NCI-H510A (cell line): ENCODE measurements at regions not wholly inside any gene's neighbourhood (a gene's known extent, or its start where the extent isn't known, plus 50 kb on each side); places are given as distances from the start of the nearest gene placed in this dataset.
"Not testable (repeated sequence)": the region's sequence is repeated elsewhere in the genome, so short reads cannot be mapped to it uniquely, and the experiment has no call there.

Experiments used
- DNase-seq: peaks from one replicate; lab custom pipeline; 2025; lab: John Stamatoyannopoulos, UW

DNA sequence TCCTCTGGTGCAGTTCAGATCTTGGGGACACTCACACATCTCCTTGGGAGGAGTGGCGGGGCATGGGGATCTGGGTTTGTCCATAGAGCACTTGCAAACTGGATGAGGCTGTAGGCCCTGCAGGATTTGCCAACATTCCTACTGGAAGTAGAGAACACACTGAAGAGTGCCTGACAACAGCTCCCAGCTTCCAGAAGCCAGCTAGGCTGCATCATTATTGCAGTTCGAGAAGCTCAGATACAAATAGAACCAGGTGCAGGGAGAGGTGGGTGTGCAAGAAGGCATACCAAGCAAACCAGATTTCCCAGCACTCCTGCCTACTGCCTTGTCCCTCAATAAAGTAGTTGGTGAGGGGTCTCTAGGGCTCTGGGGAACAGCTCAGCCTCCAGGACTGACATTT, 52.5 kb downstream of the RHOB start:
- DNase-seq, result no peak

DNA sequence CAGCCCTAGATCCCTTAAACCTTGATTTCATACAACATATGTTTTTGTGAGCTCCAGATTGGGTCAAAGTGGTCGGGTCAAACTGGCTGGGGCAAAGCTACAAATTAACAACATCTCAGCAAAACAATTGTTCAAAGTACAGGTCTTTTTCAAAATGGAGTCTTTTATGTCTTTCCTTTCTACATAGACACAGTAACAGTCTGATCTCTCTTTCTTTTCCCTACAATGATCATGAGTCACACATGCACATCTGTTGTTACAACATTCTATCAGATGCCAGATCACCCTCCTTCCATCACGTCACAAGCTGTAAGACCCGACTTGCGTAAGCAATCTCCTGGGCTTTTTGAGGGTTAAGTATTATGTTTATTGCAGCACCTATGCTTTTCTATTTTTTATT, 55.1 kb downstream of the RHOB start:
- DNase-seq, result no peak

GRCh38 chr2:20502496-20502895, 55.6 kb downstream of the RHOB start:
- DNase-seq, result not testable (repeated sequence)

- DNase-seq, result no peak
Measured at GRCh38 chr2:20504174-20504573, 57.3 kb downstream of the RHOB start.

GRCh38 chr2:20506201-20506685, 59.4 kb downstream of the RHOB start:
- DNase-seq, result no peak

- peak; percentile 8 for DNase-seq
Measured at GRCh38 chr2:20507166-20507692, 60.4 kb downstream of the RHOB start.

DNA sequence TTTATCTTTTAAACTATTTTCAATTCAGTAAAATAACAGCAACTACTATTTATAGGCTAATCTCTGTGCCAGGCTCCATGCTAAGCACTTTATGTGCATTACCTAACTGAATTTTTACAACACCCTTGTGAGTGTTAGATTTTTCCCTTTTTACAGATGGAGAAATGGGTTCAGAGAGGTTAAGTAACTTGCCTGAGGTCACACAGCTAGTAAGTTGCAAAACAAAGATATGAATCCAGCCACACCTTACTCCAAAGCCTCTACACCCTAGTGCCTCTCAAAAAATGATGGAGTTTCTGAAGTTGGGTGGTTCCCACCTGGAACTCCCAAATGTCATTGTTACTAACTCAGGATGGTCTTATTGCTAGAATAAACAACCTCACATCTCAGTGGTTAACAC, 60.8 kb downstream of the RHOB start:
- DNase-seq, result no peak

GRCh38 chr2:20509301-20509769, 62.5 kb downstream of the RHOB start:
- no peak for DNase-seq

DNA sequence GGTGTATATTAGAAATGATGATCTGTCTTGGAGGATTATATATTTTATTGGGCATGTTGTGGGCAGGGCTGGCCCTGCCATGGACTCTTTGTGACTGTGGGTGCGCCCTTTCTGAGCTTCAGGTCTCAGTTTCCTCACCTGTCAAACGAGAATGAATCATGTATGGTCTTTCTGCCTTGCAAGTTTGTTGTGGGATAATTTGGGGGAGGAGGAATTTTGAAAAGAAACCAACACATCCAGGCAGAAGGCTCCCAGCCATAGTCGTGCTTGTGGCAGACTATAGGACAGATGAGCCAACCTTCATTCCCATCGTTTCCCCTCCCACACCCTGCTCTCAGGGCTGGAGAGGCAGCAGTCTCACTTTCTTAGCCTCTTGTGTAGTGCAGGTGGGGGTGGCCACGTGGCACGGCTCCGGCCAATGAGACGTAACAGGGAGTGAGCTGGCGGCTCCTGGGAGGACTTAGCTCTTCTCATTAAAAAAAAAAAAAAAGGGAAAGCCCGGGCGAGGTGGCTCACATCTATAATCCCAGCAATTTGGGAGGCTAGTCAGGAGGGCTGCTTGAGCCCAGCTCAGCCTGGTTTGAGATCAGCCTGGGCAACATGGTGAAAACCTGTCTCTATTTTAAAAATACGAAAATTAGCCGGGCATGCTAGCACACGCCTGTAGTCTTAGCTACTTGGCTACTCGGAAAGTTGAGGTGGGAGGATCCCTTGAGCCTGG, 63.1 kb downstream of the RHOB start:
- peak; percentile 92 for DNase-seq

GRCh38 chr2:20511130-20511529, 64.3 kb downstream of the RHOB start:
- no peak for DNase-seq

- no peak for DNase-seq
Measured at GRCh38 chr2:20512061-20512605, 65.3 kb downstream of the RHOB start.

GRCh38 chr2:20513946-20514345, 67.1 kb downstream of the RHOB start:
- no peak for DNase-seq

GRCh38 chr2:20514596-20515269, 67.9 kb downstream of the RHOB start:
- DNase-seq, result no peak

GRCh38 chr2:20515290-20516220, 68.7 kb downstream of the RHOB start:
- DNase-seq, result no peak

DNA sequence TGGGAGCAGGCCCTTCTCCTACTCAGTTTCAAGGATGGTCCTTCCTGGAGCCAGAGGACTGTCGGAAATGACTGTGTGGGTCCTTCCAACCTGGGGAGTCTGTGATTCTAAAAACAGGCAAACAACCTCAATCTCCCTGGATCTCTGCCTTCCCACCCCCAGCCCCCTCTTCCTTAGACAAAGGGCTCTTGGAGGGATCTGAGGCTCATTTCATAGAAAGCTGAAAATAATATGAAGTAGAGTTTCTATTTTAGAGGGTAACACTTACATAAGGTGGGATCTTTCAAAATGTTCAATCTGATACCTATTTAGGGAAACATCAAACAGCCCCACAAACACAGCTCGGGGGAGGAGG, 69.4 kb downstream of the RHOB start:
- no peak for DNase-seq

GRCh38 chr2:20516646-20517341, 69.9 kb downstream of the RHOB start:
- DNase-seq, result no peak

GRCh38 chr2:20519309-20519708, 72.4 kb downstream of the RHOB start:
- DNase-seq, result no peak

DNA sequence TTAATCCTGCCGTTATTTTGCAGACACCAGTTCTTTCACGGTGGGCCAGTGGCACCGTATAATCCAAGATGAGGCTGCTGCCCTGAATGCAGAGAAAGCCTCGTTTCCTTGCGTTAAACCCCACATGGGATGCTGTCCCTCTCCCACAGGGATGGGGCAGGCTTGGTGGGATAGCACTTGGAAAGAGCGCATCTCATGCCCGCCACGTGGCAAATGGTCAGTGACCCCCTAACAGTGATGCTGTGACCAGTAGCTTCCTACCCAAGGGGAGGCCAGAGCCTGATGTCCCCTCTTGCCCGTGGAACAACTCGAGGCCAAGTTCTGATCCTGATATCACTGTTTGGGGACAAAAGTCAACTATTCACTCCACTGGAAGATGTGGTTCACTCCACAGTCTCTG, 73.3 kb downstream of the RHOB start:
- no peak for DNase-seq

- no peak for DNase-seq
Measured at GRCh38 chr2:20521193-20521592, 74.3 kb downstream of the RHOB start.

- no peak for DNase-seq
Measured at GRCh38 chr2:20521682-20522189, 74.9 kb downstream of the RHOB start.
